ENCODE measurements at regions not wholly inside any gene's neighbourhood (a gene's known extent, or its start where the extent isn't known, plus 50 kb on each side); places are given as distances from the start of the nearest gene placed in this dataset.

DNA sequence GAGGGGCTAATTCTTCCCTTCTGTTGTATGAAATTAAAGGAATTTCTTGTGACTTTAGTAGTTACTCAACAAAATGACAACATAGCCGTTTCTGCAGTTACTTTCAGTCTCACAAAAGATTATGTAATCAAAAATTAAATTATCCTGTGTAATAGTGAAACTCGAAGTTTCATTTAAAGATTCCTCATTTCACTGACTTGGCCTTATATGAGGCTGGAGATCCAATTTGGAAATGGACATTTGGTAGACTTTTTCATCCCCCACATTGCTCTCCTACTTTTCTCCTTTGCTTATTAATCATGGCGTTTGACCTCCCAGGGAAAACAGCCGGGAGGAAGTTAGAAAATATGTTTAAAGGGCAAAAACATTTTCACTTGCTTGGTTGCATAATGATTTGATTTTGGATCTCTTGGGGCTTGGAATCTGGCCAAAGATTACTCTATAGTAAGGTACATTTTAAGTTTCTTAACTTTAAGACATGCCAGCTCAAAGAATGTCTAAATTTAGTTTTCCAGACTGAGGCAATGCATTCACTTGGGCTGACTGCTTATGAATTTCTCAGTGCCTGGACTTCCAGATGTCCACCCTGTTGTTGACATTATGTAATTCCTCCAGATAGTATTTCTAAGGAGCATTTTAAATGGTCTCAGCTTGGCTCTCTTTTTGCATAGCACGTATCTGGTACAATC lies 1364.9 kb upstream of the MIR17HG start:
- DNase-seq (ENCODE audit: low spot score), result no peak
- Mint-ChIP-seq H3K4me3 (no peak overlapping the region), H3K9me3 (no peaks in the 10 kb centered on the region), H3K36me3 (no peaks in the 10 kb centered on the region), H3K27ac (no peak overlapping the region), H3K27me3 (ENCODE audit: low read depth) (no peaks in the 10 kb centered on the region), H3K4me1 (peaks cover 13% of the 10 kb centered on the region)
- ChIA-PET POLR2A (no interaction called here), CTCF (no interaction called here)
- TF ChIP-seq, protein P1, sequence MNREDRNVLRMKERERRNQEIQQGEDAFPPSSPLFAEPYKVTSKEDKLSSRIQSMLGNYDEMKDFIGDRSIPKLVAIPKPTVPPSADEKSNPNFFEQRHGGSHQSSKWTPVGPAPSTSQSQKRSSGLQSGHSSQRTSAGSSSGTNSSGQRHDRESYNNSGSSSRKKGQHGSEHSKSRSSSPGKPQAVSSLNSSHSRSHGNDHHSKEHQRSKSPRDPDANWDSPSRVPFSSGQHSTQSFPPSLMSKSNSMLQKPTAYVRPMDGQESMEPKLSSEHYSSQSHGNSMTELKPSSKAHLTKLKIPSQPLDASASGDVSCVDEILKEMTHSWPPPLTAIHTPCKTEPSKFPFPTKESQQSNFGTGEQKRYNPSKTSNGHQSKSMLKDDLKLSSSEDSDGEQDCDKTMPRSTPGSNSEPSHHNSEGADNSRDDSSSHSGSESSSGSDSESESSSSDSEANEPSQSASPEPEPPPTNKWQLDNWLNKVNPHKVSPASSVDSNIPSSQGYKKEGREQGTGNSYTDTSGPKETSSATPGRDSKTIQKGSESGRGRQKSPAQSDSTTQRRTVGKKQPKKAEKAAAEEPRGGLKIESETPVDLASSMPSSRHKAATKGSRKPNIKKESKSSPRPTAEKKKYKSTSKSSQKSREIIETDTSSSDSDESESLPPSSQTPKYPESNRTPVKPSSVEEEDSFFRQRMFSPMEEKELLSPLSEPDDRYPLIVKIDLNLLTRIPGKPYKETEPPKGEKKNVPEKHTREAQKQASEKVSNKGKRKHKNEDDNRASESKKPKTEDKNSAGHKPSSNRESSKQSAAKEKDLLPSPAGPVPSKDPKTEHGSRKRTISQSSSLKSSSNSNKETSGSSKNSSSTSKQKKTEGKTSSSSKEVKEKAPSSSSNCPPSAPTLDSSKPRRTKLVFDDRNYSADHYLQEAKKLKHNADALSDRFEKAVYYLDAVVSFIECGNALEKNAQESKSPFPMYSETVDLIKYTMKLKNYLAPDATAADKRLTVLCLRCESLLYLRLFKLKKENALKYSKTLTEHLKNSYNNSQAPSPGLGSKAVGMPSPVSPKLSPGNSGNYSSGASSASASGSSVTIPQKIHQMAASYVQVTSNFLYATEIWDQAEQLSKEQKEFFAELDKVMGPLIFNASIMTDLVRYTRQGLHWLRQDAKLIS (CRISPR knock-in tag; IDR thresholded peaks at IDR 0.05; ENCODE audit: borderline replicate concordance), result no peak
- TF ChIP-seq ESRRA (CRISPR knock-in tag; IDR thresholded peaks at IDR 0.05; ENCODE audit: borderline replicate concordance) (no peak), CBFB (CRISPR knock-in tag; IDR thresholded peaks at IDR 0.05; ENCODE audit: low read depth) (no peak), ELF4 (CRISPR knock-in tag; IDR thresholded peaks at IDR 0.05; ENCODE audit: low read depth) (no peak), GABPB1 (CRISPR knock-in tag; IDR thresholded peaks at IDR 0.05) (no peak), JUN (CRISPR knock-in tag; IDR thresholded peaks at IDR 0.05) (no peak), NR1H2 (CRISPR knock-in tag; IDR thresholded peaks at IDR 0.05) (no peak), GRHL2 (CRISPR knock-in tag; IDR thresholded peaks at IDR 0.05; ENCODE audit: insufficient replicate concordance, severe bottlenecking) (no peak), ZNF416 (CRISPR knock-in tag; IDR thresholded peaks at IDR 0.05) (no peak)
- TF ChIP-seq, protein P2, sequence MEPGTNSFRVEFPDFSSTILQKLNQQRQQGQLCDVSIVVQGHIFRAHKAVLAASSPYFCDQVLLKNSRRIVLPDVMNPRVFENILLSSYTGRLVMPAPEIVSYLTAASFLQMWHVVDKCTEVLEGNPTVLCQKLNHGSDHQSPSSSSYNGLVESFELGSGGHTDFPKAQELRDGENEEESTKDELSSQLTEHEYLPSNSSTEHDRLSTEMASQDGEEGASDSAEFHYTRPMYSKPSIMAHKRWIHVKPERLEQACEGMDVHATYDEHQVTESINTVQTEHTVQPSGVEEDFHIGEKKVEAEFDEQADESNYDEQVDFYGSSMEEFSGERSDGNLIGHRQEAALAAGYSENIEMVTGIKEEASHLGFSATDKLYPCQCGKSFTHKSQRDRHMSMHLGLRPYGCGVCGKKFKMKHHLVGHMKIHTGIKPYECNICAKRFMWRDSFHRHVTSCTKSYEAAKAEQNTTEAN (CRISPR knock-in tag; IDR thresholded peaks at IDR 0.05), result no peak
- TF ChIP-seq, protein P3, sequence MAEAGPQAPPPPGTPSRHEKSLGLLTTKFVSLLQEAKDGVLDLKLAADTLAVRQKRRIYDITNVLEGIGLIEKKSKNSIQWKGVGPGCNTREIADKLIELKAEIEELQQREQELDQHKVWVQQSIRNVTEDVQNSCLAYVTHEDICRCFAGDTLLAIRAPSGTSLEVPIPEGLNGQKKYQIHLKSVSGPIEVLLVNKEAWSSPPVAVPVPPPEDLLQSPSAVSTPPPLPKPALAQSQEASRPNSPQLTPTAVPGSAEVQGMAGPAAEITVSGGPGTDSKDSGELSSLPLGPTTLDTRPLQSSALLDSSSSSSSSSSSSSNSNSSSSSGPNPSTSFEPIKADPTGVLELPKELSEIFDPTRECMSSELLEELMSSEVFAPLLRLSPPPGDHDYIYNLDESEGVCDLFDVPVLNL (CRISPR knock-in tag; IDR thresholded peaks at IDR 0.05; ENCODE audit: borderline replicate concordance, low read depth), result no peak
- TF ChIP-seq, protein P4, sequence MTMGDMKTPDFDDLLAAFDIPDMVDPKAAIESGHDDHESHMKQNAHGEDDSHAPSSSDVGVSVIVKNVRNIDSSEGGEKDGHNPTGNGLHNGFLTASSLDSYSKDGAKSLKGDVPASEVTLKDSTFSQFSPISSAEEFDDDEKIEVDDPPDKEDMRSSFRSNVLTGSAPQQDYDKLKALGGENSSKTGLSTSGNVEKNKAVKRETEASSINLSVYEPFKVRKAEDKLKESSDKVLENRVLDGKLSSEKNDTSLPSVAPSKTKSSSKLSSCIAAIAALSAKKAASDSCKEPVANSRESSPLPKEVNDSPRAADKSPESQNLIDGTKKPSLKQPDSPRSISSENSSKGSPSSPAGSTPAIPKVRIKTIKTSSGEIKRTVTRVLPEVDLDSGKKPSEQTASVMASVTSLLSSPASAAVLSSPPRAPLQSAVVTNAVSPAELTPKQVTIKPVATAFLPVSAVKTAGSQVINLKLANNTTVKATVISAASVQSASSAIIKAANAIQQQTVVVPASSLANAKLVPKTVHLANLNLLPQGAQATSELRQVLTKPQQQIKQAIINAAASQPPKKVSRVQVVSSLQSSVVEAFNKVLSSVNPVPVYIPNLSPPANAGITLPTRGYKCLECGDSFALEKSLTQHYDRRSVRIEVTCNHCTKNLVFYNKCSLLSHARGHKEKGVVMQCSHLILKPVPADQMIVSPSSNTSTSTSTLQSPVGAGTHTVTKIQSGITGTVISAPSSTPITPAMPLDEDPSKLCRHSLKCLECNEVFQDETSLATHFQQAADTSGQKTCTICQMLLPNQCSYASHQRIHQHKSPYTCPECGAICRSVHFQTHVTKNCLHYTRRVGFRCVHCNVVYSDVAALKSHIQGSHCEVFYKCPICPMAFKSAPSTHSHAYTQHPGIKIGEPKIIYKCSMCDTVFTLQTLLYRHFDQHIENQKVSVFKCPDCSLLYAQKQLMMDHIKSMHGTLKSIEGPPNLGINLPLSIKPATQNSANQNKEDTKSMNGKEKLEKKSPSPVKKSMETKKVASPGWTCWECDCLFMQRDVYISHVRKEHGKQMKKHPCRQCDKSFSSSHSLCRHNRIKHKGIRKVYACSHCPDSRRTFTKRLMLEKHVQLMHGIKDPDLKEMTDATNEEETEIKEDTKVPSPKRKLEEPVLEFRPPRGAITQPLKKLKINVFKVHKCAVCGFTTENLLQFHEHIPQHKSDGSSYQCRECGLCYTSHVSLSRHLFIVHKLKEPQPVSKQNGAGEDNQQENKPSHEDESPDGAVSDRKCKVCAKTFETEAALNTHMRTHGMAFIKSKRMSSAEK (CRISPR knock-in tag; IDR thresholded peaks at IDR 0.05; ENCODE audit: borderline replicate concordance), result no peak
- TF ChIP-seq, protein P5, sequence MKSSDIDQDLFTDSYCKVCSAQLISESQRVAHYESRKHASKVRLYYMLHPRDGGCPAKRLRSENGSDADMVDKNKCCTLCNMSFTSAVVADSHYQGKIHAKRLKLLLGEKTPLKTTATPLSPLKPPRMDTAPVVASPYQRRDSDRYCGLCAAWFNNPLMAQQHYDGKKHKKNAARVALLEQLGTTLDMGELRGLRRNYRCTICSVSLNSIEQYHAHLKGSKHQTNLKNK (CRISPR knock-in tag; IDR thresholded peaks at IDR 0.05), result no peak
- TF ChIP-seq, protein P6, sequence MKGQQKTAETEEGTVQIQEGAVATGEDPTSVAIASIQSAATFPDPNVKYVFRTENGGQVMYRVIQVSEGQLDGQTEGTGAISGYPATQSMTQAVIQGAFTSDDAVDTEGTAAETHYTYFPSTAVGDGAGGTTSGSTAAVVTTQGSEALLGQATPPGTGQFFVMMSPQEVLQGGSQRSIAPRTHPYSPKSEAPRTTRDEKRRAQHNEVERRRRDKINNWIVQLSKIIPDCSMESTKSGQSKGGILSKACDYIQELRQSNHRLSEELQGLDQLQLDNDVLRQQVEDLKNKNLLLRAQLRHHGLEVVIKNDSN (CRISPR knock-in tag; IDR thresholded peaks at IDR 0.05), result no peak
- TF ChIP-seq, protein P7, sequence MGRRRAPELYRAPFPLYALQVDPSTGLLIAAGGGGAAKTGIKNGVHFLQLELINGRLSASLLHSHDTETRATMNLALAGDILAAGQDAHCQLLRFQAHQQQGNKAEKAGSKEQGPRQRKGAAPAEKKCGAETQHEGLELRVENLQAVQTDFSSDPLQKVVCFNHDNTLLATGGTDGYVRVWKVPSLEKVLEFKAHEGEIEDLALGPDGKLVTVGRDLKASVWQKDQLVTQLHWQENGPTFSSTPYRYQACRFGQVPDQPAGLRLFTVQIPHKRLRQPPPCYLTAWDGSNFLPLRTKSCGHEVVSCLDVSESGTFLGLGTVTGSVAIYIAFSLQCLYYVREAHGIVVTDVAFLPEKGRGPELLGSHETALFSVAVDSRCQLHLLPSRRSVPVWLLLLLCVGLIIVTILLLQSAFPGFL (CRISPR knock-in tag; IDR thresholded peaks at IDR 0.05; ENCODE audit: borderline replicate concordance), result no peak
- ATAC-seq, result no peak
